Rectal smooth muscle tissue (tissue), 1 donor: ENCODE measurements at regions not wholly inside any gene's neighbourhood (a gene's known extent, or its start where the extent isn't known, plus 50 kb on each side); places are given as distances from the start of the nearest gene placed in this dataset.
A peak's percentile ranks its signal among the peaks of the same experiment; 100 is the strongest.

Experiments
- H3K27ac ChIP-seq: one replicate; pipeline ENCODE4 v1.7.0; 2013; ENCODE audit warnings: low read depth, low read length, inconsistent platforms
- H3K27me3 ChIP-seq: one replicate; pipeline ENCODE4 v1.7.0; 2013; ENCODE audit warnings: low read length; ENCODE audit not compliant: control insufficient read depth, insufficient read depth
- H3K36me3 ChIP-seq: one replicate; pipeline ENCODE4 v1.7.0; 2013; ENCODE audit warnings: low read length; ENCODE audit not compliant: control insufficient read depth, insufficient read depth
- H3K4me1 ChIP-seq: one replicate; pipeline ENCODE4 v1.7.0; 2013; ENCODE audit warnings: low read length; ENCODE audit not compliant: control insufficient read depth, insufficient read depth
- H3K4me3 ChIP-seq: one replicate; pipeline ENCODE4 v1.7.0; 2013; ENCODE audit warnings: low read length
- H3K9ac ChIP-seq: one replicate; pipeline ENCODE4 v1.7.0; 2013; ENCODE audit warnings: low read length

DNA sequence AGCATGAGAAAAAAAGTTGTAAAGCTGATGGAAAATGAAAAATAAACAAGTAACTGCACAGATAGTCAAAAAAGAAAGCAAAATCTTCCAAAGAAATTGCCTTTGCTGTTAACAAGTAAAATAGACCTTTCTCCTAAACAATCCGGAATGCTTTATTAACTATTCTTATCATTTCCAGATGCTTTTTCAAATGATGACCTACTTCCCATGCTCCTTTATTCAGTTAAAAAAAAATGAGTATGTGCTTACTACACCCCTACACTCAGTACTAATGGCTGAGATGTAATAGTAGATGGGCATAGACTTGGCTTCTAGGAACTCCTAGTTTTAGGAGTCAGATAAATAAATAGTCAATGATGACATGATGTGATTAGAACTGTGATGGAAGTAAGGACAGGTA lies 108.5 kb downstream of the NIBAN1 start:
- H3K27ac ChIP-seq, result no peak overlapping the region
- no peaks in the 10 kb centered on the region for H3K36me3 ChIP-seq
- peaks cover 14% of the 10 kb centered on the region for H3K4me1 ChIP-seq
- no peak overlapping the region for H3K4me3 ChIP-seq
- peak overlapping the region; percentile 28 for H3K9ac ChIP-seq
- no peaks in the 10 kb centered on the region for H3K27me3 ChIP-seq

DNA sequence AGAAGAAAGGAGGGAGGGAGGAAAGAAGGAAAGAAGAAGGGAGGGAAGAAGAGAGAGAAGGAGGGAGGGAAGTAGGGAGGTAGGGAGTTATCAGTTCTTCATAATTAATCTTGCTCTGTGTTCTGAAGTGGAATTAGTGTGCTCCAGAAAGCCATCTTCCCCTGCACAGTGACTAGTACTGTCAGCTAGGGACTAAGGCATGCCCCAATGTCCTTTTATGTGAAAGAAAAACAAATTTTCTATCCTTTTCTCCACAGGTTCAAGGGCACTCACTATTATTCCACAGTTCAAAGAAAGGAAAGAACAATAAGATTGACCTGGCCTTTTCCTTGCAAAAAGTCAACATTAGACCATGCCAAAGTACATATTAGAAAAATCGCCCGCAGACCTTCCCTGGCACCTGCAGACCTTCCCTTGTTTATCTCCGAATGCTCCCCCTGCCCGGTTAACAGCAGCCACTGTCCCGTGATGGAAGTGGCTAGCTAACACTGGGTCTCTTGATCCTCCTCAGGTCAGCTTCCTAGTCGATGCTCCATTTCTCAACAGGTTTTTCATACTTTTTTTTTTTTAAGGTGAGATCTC lies 107.2 kb upstream of the EDEM3 start:
- H3K27ac ChIP-seq, result no peak overlapping the region
- no peak overlapping the region for H3K4me3 ChIP-seq
- peaks cover 5% of the 10 kb centered on the region for H3K4me1 ChIP-seq
- H3K9ac ChIP-seq, result no peak overlapping the region
- H3K36me3 ChIP-seq, result no peaks in the 10 kb centered on the region
- no peaks in the 10 kb centered on the region for H3K27me3 ChIP-seq

DNA sequence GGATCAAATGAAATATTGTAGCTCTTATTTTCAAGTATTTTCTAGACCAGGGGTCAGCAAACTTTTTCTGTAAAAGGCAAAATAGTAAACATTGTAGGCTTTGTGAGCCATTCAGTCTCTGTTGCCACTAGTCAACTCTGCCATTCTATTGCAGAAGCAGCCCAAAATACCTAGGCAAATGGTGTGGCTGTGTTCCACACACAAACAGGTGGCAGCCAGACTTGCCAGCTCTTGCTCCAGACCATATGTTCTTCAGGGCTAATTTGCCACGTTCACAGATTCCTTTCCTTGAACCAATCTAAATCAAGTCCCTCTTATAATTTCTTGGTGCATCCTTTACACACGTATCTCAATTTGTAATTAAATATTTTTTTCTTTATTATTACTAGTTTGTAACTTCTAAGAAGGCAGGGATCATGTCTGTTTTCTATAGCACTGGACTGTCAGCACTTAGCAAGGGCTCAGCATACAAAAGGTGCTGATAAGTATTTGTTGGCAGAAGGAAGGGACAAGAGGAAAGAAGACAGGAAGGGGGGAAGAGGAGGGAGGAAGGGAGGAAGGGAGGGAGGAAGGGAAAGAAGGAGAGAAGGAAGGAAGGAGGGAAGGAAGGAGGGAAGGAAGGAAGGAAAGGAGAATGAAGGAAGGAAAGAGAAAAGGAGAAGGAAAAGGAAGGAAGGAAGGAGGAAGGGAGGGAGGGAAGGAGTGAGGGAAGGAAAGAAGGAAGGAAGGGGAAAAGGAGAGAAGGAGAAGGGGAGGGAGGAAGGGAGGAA lies 106.5 kb upstream of the EDEM3 start:
- Histone ChIP-seq H3K9ac (no peak overlapping the region), H3K4me3 (no peak overlapping the region), H3K27me3 (no peaks in the 10 kb centered on the region), H3K4me1 (no peaks in the 10 kb centered on the region), H3K27ac (no peak overlapping the region), H3K36me3 (no peaks in the 10 kb centered on the region)

DNA sequence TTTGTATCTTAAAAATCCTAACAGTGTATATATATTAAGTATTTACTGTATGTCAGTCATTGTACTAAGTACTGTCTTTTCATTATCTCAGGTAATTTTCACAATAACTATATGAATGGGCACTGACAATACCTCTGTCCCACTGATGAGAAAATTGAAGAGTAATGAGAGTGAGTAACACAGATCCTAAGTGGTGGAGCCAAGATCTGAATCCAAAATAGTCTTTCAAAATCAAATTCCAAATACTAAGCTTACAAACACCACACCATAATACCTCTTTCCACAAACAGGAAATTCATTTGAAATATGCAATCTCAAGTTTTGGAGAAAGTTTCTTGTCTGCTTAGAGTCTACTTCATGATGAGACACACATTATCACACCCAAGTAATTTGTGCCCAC lies 105.9 kb upstream of the EDEM3 start:
- no peak overlapping the region for H3K9ac ChIP-seq
- no peak overlapping the region for H3K4me3 ChIP-seq
- no peaks in the 10 kb centered on the region for H3K36me3 ChIP-seq
- H3K27me3 ChIP-seq, result no peaks in the 10 kb centered on the region
- H3K4me1 ChIP-seq, result no peaks in the 10 kb centered on the region
- no peak overlapping the region for H3K27ac ChIP-seq

DNA sequence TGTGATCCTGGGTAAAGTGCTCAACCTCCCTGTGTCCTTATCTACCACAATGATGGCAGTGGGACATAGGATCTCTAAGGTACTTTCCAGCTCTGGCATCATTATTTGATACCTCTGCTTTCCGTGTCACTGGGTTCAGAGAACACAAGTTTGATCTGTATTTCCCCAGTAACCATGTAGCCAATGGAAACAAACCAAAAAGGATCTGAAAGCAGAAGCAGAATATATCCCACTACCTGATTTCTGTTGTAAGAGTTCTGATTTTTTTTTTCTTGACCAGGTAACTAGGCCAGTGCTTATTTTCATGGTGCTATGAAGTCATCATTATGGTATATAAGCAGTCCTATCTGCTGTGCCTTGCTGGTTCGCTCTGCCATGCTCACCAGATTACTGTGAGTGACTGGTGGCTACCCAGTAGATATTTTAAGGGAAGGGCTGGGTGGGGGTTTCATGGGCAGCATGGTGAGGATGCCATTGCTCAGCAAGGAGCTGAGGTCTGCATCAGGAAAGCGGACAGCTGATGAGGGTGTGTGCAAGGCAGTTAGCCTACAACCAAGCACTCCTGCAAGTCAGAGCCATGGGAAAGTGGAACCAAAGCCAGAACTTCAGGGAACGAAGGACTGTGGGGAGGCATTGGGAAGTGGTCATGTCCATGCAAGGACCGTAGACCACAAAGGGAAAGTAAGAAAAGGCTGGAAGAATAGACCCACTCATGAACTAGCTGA lies 104.9 kb upstream of the EDEM3 start:
- Histone ChIP-seq H3K4me3 (no peak overlapping the region), H3K27ac (no peak overlapping the region), H3K36me3 (no peaks in the 10 kb centered on the region), H3K9ac (no peak overlapping the region), H3K4me1 (no peaks in the 10 kb centered on the region), H3K27me3 (no peaks in the 10 kb centered on the region)

DNA sequence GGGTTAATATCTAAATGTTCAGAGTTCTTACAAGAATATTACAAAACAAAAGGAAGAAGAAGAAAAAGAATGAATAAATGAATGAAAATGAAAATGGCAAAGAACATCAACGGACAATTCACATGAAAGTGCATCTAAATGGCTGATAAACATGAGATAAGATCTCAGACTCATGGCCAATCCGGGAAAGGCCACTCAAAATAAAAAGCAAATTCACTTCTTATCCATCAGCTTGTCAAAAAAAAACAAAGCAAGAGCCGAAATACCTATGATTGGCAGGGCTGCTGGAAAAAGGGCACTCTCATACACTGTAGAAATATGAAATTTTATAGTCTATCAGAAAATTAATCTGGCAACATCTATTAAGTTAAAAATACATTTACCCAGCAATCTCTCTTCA lies 103.6 kb upstream of the EDEM3 start:
- H3K36me3 ChIP-seq, result no peaks in the 10 kb centered on the region
- H3K27me3 ChIP-seq, result no peaks in the 10 kb centered on the region
- H3K9ac ChIP-seq, result no peak overlapping the region
- no peaks in the 10 kb centered on the region for H3K4me1 ChIP-seq
- H3K27ac ChIP-seq, result no peak overlapping the region
- no peak overlapping the region for H3K4me3 ChIP-seq

- Histone ChIP-seq H3K4me3 (no peak overlapping the region), H3K27me3 (no peaks in the 10 kb centered on the region), H3K4me1 (no peaks in the 10 kb centered on the region), H3K9ac (no peak overlapping the region), H3K36me3 (no peaks in the 10 kb centered on the region), H3K27ac (no peak overlapping the region)
Observed at GRCh38 chr1:184854496-184855140, 100.0 kb upstream of the EDEM3 start.

DNA sequence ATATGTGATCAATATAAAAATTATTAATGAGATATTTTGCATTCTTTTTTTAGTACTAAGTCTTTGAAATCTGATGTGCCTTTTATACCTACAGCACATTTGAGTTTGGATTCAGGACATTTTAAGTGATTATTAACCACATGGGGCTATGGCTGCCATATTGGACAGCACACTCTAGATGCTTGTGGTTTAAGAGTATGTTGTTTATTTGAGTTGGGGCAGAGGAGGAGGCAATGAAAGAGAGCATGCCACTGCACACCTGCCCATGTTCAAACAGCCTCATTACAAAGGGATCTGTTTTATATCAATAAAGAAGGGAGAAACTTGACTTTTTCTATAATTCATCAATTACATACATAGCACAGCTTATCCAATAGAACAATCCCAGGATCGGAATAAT lies 99.4 kb upstream of the EDEM3 start:
- H3K27me3 ChIP-seq, result no peaks in the 10 kb centered on the region
- H3K27ac ChIP-seq, result no peak overlapping the region
- H3K9ac ChIP-seq, result no peak overlapping the region
- no peak overlapping the region for H3K4me3 ChIP-seq
- no peaks in the 10 kb centered on the region for H3K4me1 ChIP-seq
- no peaks in the 10 kb centered on the region for H3K36me3 ChIP-seq

DNA sequence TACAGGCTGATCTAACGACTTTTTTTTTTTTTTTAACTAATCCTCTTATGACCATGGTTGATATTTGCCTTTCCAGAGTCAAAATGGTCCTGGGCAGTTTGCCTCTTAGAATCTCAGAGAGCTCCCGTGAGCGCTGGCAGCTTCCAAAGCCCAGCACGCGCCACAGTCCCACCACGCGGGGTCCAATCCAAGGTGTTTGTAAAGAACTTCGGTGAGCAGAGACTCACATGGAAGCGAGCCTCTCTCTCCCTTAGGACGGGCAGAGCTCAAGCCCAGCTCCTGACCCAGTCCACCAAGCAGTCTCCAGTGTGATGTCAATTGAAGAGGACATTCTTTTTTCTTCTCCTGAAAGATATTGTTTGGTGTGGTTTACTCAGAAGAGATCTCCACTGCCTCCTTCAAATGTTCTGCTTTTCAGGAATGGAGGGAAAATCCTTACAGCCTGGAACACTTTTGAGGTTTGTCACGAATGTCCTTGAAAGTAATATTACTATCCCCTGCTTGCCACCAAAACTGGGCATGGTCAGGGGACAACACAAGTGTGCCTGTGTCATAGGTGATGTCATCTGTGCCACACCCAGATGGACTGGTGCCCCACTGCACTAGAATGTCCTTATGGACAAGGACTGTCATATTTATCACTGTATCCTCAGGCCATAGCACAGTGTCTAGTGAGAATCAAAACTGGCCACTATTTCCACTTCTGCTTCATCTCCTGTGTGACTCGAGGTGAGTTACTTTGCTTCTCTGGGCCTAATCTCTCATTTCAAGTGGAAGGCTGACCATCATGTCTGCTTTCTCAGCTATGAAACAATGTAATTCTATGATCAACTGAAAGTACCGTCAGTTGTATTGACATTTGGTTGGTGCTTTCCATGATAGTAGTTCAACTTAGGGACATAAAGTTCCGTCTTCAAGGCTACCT lies 97.4 kb upstream of the EDEM3 start:
- Histone ChIP-seq H3K27ac (no peak overlapping the region), H3K4me1 (no peaks in the 10 kb centered on the region), H3K27me3 (no peaks in the 10 kb centered on the region), H3K9ac (no peak overlapping the region), H3K4me3 (no peak overlapping the region), H3K36me3 (no peaks in the 10 kb centered on the region)

- peaks cover 2% of the 10 kb centered on the region for H3K4me1 ChIP-seq
- no peaks in the 10 kb centered on the region for H3K36me3 ChIP-seq
- H3K9ac ChIP-seq, result no peak overlapping the region
- no peaks in the 10 kb centered on the region for H3K27me3 ChIP-seq
- H3K27ac ChIP-seq, result no peak overlapping the region
- no peak overlapping the region for H3K4me3 ChIP-seq
Observed at GRCh38 chr1:184843732-184844495, 89.3 kb upstream of the EDEM3 start.

GRCh38 chr1:184840596-184840995 lies 85.9 kb upstream of the EDEM3 start:
- no peaks in the 10 kb centered on the region for H3K27me3 ChIP-seq
- H3K4me3 ChIP-seq, result no peak overlapping the region
- peaks cover 28% of the 10 kb centered on the region for H3K4me1 ChIP-seq
- H3K9ac ChIP-seq, result no peak overlapping the region
- no peaks in the 10 kb centered on the region for H3K36me3 ChIP-seq
- H3K27ac ChIP-seq, result no peak overlapping the region
